COLO829 (cell line): ENCODE measurements at regions not wholly inside any gene's neighbourhood (a gene's known extent, or its start where the extent isn't known, plus 50 kb on each side); places are given as distances from the start of the nearest gene placed in this dataset.

Experiments
- DNase-seq: peaks from one replicate; pipeline ENCODE4 v3.0.0; 2012; ENCODE audit warnings: low spot score

GRCh38 chr11:82676483-82677094, 57.1 kb downstream of the FAM181B start:
- no peak for DNase-seq

DNA sequence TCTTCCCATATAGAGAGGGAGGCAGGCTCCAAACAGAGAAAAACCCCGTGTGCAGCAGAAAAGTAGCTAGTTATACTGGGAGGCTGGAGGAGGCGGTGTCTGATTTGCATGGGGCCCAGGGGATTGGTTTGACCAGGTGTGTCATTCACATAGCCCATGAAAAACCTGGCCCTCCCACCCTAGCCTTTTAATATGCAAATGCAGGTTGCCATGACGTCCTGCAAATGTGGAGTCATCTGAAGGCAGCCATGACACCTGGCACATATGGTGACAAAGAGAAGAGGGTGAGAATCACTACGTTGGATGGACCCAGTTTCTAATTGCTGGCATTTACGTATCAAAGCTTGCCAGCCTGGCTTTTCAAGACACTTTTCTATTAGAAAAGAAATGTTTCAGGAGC, 57.8 kb downstream of the FAM181B start:
- no peak for DNase-seq

- DNase-seq: no peak
Observed at GRCh38 chr11:82673631-82674030, 60.0 kb downstream of the FAM181B start.

DNA sequence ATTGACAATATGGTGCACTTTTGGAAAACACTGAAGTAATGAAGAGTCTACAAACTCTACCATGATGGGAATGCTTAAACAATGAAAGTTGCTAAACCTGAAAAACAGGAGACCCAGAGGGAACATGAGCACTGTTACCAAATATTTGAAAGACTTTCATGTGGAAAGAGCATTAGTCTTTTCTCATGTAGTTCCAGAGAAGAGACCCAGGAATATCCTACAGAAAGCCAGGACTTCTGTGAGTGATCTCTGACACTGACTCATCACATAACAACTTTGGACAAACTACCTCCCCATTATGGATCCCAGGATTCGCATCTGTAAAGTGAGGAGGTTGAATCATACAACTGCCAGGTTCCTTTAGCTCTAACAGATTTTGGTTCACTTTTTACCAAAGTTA, 62.2 kb downstream of the FAM181B start:
- DNase-seq: no peak

DNA sequence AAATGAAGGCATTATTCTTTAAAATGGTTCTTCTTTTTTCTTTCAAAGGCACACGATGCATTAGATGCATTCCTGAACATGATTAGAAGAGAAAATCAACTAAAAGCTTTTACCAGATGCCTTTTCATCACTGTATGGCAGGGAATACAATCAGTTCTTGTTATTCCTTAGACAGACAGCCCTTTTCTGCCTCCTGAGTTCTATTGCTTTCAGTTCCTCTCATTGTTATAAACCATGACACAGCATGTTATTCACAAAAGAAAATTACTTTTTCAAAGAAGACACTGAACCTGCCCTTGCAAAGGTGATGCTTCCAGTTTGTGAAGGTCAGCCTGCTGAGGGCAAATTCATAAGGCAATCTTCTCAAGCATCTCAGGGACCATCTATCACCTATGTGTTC, 70.1 kb downstream of the FAM181B start:
- DNase-seq: no peak

DNA sequence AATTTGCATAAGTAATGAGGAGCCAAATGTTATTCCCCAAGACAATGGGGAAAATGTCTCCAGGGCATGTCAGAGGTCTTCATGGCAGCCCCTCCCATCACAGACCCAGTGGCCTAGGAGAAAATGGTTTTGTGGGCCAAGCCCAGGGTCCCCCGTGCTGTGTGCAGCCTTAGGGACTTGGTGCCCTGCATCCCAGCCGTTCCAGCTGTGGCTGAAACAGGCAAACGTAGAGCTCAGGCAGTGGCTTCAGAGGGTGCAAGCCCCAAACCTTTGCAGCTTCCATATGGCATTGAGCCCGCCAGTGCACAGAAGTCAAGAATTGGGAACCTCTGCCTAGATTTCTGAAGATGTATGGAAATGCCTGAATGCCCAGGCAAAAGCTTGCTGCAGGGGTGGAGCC, 79.9 kb downstream of the FAM181B start:
- DNase-seq: no peak

DNA sequence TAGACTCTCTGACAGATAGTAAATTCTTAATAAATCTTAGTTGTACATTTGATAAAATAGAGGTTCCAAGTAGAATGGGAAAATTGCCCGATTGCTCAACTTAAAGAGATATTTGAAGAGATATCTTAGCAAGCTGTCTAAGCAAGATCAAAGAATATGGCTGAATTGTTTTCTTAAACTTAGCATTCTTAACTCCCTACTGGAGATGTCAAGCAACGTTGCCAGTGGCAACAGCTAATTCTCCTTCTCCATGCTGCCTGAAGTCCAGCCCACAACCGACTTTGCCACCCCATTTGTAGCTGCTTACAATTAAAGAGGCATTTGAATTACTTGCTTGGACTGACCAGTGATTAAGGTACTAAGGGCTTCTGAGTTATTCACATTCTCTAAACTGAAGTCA, 94.4 kb downstream of the FAM181B start:
- no peak for DNase-seq

DNA sequence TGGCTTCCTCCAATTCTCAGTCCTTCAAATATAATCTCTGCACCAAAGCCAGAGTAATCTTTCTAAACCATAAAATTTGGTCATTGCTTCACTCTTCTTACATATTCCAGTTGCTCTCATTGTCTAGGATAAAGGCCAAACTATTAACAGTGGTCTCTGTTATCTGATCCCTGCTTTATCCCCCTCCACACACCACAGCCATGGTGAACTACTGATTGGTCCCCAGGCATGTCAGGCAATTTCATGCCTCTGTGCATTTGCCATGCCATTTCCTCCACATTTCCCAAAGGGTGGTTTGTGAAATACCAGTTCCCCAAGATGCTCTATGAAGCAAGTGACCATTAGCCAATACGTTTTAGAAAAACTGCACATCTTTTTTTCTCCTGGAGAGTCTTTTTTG, 97.0 kb downstream of the FAM181B start:
- no peak for DNase-seq

GRCh38 chr11:82634091-82634490, 99.6 kb downstream of the FAM181B start:
- DNase-seq: no peak

- DNase-seq: peak; percentile 5
Observed at GRCh38 chr11:82631722-82632630, 101.7 kb downstream of the FAM181B start.

- no peak for DNase-seq
Observed at GRCh38 chr11:82610671-82611070, 123.0 kb downstream of the FAM181B start.

DNA sequence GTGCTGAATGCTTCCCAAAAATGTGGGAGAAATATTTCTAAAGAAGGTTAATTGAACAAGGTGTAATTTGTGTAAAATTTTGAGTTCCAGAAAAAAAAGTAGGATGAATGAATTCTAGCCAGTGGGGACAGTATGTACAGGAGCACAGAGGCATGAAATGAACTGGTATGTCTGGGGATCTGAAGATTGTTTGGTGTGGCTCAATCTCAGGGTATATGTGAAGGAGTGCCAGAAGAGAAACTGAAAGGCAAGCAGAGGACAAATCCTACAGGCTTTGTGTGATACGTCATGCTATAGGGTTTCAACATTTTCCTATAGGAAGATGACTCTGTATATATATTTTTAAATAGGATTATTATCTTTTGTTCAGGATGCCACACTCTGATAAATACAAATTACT, 126.9 kb downstream of the FAM181B start:
- no peak for DNase-seq

DNA sequence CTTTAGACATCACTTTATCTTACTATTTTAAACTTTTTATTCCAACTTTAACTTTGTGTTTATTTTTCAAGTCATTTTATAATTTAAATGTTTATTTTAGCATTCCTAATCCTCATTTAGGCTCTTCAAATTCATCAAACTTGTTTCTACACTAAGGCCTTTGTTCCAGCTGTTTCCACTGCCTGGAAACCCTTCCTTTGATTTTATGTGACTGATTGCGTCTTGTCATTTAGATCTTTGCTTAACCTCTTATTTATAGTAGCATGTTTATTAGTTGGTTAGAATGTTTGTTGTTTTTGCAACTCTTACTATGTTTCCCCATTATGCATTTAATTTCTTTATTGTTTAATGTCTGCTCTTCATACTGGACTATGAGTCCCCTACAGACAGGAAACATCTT, 132.0 kb downstream of the FAM181B start:
- DNase-seq: no peak

- DNase-seq: no peak
Observed at GRCh38 chr11:82599836-82600235, 133.8 kb downstream of the FAM181B start.

DNA sequence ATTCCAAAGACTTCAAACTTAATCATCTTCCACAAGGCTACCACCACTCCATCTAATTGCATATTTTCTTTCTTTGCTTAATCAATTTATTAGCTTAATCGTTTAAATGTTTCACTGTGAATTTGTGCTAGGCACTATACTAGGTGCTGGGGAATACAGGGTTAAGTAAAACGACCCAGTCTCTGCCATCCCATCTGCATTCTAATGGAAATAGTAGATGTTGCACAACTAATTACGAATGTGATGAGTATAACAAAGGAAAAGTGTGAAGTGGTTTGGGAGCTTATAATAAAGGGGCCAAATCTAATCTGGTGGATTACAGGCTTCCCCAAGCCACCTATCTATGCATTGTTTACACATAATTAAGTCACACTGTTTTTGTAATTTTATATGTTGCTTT, 147.1 kb downstream of the FAM181B start:
- no peak for DNase-seq

DNA sequence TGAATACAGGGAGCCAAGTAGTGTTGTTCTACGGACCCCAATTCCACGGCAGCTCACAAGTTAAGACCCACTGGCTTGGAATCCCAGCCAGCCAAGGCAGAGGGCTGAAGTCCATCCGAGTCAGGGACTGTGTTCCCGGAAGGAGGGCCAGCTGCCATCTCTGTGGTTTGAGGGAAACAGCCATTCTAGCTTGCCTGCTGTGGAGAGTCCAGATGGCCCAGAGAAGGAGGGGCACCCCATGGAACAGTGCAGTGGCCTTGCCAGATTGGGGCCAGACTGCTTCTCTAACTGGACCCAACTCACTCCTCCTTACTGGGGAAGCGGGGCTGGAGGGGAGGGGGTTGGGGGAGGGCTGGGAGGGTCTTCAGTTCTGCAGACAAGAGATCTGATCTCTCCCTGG, 156.4 kb downstream of the FAM181B start:
- DNase-seq: no peak

GRCh38 chr11:82560836-82561235, 172.8 kb downstream of the FAM181B start:
- no peak for DNase-seq

DNA sequence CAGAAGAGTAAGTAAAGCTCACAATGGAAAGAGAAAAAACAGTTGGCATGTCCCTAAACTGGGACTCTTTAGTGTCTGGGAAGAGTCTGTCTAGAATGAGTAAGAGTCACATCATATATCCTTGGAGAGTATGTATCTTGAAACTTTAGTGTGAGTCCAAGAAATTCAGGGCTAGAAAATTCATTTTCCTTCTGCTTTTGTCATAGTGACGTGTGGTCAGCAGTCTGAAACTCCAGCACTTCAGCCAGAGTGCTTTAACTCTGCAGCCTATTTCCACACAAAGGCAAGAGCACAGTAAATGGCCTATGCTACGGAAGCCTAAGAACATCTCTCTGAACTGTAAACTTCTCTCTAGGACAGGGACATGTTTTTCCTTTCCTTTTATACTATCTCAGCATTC, 174.1 kb downstream of the FAM181B start:
- no peak for DNase-seq

- DNase-seq: no peak
Observed at GRCh38 chr11:82557274-82557673, 176.4 kb downstream of the FAM181B start.

- DNase-seq: no peak
Observed at GRCh38 chr11:82556210-82556609, 177.5 kb downstream of the FAM181B start.

- DNase-seq: no peak
Observed at GRCh38 chr11:82546661-82547557, 186.8 kb downstream of the FAM181B start.

DNA sequence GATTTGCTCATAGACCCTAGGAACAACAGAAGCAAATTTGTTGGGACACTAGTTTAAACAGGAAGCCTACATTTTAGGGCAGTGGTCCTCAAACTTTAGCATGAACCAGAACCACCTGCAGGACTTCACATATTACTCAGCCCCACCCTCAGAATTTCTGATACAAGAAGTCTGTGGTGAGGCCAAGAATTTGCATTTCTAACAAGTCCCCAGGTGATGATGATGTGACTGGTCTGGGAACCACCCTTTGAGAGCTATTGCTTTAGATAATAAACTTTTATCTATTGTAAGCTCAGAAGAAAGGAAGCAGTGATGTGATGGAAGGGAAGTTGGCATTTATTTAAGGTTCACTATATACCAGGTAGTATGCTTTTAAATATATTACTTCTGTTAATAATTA, 194.0 kb downstream of the FAM181B start:
- no peak for DNase-seq

DNA sequence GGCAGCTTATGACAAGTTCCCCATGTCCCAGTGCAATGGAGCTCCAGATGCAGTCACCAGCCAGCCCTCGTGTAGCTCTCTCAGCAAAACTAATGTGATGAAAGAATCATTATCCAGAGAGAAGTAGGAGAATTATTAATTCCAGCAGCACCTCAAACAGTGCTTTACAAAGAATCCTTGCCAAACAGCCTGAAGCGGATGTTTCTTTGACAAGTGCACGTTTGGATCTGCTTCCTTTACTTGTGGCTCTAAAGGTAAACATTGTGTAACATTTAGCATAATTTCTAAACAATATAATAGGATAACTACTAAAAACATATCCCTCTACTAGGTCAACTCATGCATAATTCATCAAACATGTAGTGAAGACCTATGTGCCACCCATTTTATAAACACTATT, 197.0 kb downstream of the FAM181B start:
- no peak for DNase-seq
